ENCODE measurements at regions not wholly inside any gene's neighbourhood (a gene's known extent, or its start where the extent isn't known, plus 50 kb on each side); places are given as distances from the start of the nearest gene placed in this dataset.

GRCh38 chr7:86148501-86148900, 495.2 kb upstream of the GRM3 start:
- FAIRE-seq (no peak), DNase-seq (ENCODE audit: low read depth in 1 of 2, low spot score in 1 of 2) (no peak), ATAC-seq (no peak)
- H3K27ac ChIP-seq, result no peak overlapping the region
- H3K9me3 ChIP-seq, result no peaks in the 10 kb centered on the region
- TF ChIP-seq MAFK (IDR thresholded peaks at IDR 0.05; ENCODE audit: partially characterized antibody), result no peak
- no peak for TF ChIP-seq PBX3 (IDR thresholded peaks at IDR 0.05)
- no peak for TF ChIP-seq SMC3 (IDR thresholded peaks at IDR 0.05)
- no peak for TF ChIP-seq REST (IDR thresholded peaks at IDR 0.05)
- no peak for TF ChIP-seq ATOH8 (CRISPR knock-in tag; IDR thresholded peaks at IDR 0.05; ENCODE audit: low read depth)
- H3K4me1 ChIP-seq, result no peaks in the 10 kb centered on the region
- POLR2A ChIA-PET, result no interaction called here
- CTCF ChIA-PET, result interaction anchor here (1.1 kb wide), 1 partner anchor 12 kb away, joined by 4 read pairs; no protein-coding TSS in a partner anchor
- H3K4me2 ChIP-seq, result no peak overlapping the region
- 5% methylated on average over 2 of the region's 2 CpGs for WGBS (ENCODE audit: missing lambda C conversion rate)
- H3K4me3 ChIP-seq, result no peak overlapping the region

- ATAC-seq (no peak), DNase-seq (ENCODE audit: low read depth in 1 of 2, low spot score in 1 of 2) (no peak), FAIRE-seq (no peak)
- Histone ChIP-seq H3K9me3 (no peaks in the 10 kb centered on the region), H3K27ac (no peak overlapping the region), H3K4me3 (no peak overlapping the region), H3K4me2 (no peak overlapping the region), H3K4me1 (no peaks in the 10 kb centered on the region)
- no peak for TF ChIP-seq GATA3 (IDR thresholded peaks at IDR 0.05; ENCODE audit: borderline replicate concordance)
- no peak for TF ChIP-seq ZSCAN20 (CRISPR knock-in tag; IDR thresholded peaks at IDR 0.05)
- TF ChIP-seq CBX2 (IDR thresholded peaks at IDR 0.05; ENCODE audit: borderline replicate concordance, low read depth), result no peak
- no peak for TF ChIP-seq NR3C1 (IDR thresholded peaks at IDR 0.05)
- TF ChIP-seq FOSL2 (IDR thresholded peaks at IDR 0.05), result no peak
- TF ChIP-seq FOSL2 (CRISPR knock-in tag; IDR thresholded peaks at IDR 0.05), result no peak
- TF ChIP-seq RFX5 (IDR thresholded peaks at IDR 0.05), result no peak
- TF ChIP-seq BHLHE40 (IDR thresholded peaks at IDR 0.05; ENCODE audit: low read depth, low read length), result no peak
- no peak for TF ChIP-seq CEBPB (IDR thresholded peaks at IDR 0.05)
- no peak for TF ChIP-seq EP300 (IDR thresholded peaks at IDR 0.05)
- TF ChIP-seq RAD21 (conservative IDR thresholded peaks at IDR 0.05 in 1 of 2, IDR thresholded peaks at IDR 0.05 in 1 of 2), result no peak
- TF ChIP-seq CHD4 (IDR thresholded peaks at IDR 0.05; ENCODE audit: borderline replicate concordance), result no peak
- no peak for TF ChIP-seq FOXS1 (CRISPR knock-in tag; IDR thresholded peaks at IDR 0.05)
- TF ChIP-seq CTCF (IDR thresholded peaks at IDR 0.05), result no peak
- no peak for TF ChIP-seq RCOR1 (IDR thresholded peaks at IDR 0.05; ENCODE audit: low read depth, low read length)
- no peak for TF ChIP-seq TP53 (CRISPR knock-in tag; IDR thresholded peaks at IDR 0.05)
- no peak for TF ChIP-seq HOXB5 (CRISPR knock-in tag; IDR thresholded peaks at IDR 0.05)
- no peak for TF ChIP-seq HMGXB4 (CRISPR knock-in tag; IDR thresholded peaks at IDR 0.05; ENCODE audit: borderline replicate concordance)
- TF ChIP-seq ZNF302 (CRISPR knock-in tag; IDR thresholded peaks at IDR 0.05), result no peak
- no peak for TF ChIP-seq POLR2AphosphoS2 (conservative IDR thresholded peaks at IDR 0.05; ENCODE audit: low read length)
- no peak for TF ChIP-seq NFE2L2 (conservative IDR thresholded peaks at IDR 0.05; ENCODE audit: low read length)
- POLR2A ChIA-PET, result no interaction called here
- CTCF ChIA-PET, result no interaction called here
These were observed 506.4 kb upstream of the GRM3 start for GRCh38 chr7:86137343-86137742.

Data from A549 (cell line).